Right renal pelvis (tissue), 4 donors: ENCODE measurements at regions not wholly inside any gene's neighbourhood (a gene's known extent, or its start where the extent isn't known, plus 50 kb on each side); places are given as distances from the start of the nearest gene placed in this dataset.
"Not testable (repeated sequence)": the region's sequence is repeated elsewhere in the genome, so short reads cannot be mapped to it uniquely, and the experiment has no call there.

Source experiments
- DNase-seq, 4 donors: peaks; one replicate each; pipeline ENCODE4 v3.0.0-alpha.2; 2013; ENCODE audit warnings: low read depth in 4 of 4, low spot score in 3 of 4, missing footprints in 1 of 4

DNA sequence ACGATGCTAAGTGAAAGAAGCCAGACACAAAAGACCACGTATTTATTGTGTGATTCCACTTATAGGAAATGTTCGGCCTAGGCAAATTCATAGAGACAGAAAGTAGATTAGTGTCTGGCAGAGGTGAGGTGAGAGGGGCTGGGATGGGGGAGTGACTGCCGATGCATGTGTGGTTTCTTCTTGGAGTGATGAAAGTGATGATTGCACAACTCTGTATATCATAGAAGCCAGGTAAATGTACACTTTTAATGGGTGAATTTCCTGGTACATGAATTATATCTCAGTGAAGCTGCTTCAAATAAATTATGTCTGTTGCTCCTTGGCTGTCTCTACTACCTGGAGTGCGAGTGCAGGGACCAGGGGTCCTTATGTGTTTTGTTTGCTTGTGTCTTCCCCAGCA, 76.2 kb upstream of the PTCH1 start:
- no peak for DNase-seq

DNA sequence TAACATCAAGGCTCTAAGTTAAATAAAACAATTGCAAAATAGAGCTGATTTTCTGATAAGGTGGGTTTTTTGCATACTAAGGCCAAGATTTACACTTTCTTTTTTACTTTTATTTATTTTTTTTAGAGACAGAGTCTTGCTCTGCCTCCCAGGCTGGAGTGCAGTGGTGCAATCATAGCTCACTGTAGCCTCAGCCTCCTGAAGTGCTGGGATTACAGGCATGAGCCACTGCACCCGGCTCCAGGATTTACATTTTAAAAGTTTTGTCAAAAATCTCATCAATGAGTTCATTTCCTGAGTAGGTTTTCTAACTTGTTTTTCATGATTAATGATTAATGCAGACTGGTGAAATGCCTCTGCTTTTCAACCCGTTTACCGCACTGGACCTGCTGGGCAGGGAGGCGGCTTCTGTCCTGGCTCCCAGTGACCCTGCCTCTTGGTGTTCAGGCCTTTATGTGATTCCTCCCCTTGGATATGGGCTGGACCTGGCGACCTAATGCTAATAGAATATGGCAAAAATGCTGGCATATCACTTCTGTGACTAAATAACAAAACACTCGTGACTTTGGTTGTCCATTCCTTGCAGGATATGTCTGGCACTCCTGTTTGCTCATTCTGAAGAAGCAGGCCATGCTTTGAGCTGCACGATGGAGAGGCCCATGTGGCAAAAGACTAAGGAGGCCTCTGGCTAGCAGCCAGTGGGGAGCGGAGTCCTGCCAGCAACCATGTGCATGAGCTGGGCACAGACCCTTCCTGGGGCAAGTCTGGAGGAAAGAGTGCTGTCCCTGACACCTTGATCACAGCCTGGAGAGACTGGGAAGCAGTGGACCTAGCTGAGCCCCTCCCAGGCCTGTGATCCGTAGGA, 72.2 kb upstream of the PTCH1 start:
- no peak for DNase-seq

DNA sequence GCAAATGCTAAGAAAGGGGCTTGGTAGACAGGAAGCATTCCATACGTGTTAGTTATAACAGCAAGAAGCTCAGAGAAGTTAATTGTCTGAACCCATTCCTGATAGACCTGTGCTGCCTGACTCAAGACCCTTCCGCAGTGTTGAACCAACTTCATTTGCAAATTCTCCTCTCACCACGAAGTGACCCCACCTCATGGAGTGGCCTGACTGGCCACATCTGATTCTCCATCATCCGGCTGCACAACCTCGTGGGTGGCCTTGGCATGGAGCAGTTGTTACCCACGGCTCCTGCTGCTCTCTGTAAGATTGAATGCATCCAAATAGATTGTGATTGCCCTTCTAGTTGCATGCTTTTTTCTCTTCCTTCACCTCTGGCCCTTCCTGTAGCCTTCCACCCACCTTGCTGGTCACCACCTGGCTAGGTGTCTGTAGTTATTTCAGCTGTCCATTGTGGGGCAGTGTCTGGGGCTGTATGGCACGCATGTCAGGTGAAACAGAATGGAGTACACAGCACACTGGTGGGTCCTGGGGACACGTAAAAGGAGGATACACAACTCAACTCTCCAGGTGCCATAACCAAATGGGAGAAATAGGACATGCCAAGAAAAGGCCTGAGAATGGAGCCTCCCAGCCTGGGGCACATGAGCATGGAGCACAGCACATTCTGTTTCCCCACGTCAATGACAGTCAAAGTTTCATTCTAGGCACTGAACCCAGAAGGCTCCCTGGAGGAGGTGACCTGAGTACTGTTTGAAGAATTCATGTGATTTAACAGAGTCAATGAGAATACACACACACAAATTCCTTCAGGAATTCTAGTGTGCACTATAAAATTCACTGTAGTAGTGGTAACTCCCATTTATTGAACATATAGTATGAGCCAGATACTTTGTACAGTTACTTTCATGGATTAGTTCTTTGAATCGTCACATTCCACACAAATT, 70.5 kb upstream of the PTCH1 start:
- DNase-seq: no peak

DNA sequence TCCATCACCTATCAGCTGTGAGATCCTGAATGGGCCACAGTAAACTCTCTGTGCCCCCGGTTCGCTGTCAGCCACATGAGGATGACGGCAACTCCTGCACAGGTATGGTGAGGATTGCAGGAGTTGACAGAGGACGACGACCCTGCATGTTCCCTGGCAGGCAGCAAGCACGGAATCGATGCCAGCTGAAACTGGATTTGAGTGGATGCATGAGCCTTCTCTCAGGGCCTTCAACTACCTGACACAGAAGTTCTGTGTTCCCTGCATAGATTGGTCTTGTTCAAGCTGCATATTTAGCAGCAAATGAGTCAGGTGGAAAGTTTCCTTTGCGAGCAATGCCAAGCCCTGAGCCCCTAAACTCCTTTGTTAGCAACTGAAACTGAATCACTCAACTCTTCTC, 69.6 kb upstream of the PTCH1 start:
- no peak for DNase-seq

DNA sequence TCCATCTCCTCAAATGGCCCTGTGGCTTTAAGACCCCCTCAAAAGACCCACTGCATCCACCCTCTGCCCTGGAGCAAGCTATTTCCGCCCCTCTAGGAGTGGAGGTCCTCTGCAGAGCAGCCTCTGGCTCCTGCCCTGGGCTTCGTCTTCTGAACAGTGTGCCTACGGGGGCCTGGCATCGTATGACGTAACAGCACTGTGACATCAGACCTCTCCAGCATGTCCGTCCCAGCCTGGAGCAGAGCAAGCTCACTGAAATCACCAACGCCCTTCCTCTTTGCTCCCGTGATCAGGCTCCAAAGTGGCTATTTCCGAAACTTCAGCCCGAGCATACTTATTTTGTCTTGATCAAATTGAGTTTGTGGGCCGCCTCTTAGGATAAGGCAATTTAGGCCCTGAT, 69.1 kb upstream of the PTCH1 start:
- no peak for DNase-seq

DNA sequence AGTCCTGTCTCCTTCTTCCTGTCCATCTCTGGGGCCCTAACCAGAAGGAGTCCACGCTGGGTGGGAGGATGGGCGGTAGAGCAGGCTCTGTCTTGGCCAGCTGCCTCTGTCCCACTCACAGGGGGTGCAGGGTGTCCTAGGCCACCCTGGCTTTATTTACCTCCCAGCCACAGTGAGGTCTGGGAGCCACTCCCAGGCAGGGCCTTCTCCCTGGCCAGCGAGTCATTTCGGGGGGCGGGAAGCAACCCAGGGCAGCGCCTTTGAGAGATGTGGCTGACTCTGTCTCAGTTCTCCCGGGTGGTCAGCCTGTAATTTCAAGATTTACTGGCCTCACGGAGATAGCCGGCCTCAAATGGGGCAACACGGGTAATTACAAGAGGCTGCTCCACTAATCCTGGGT, 67.4 kb upstream of the PTCH1 start:
- DNase-seq: no peak

DNA sequence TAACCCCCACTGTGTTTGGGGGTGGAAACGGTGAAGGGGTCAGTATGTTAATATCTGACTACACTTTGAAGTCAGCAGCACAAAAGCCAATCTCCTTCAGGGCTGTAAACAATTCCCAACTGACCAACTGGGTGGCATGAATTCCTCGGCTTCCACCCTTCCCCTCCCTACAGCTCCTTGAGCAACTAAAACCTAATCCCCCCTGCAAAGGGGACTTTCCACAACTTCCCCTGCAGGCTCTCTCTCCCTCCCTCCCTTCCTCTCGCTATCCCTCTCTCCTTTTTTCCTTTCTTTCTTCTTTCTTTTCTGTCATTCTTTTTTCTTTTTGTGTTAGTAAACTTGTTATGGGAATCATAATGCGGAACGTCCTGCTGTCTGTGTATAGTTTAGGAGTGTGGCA, 65.1 kb upstream of the PTCH1 start:
- DNase-seq: no peak

DNA sequence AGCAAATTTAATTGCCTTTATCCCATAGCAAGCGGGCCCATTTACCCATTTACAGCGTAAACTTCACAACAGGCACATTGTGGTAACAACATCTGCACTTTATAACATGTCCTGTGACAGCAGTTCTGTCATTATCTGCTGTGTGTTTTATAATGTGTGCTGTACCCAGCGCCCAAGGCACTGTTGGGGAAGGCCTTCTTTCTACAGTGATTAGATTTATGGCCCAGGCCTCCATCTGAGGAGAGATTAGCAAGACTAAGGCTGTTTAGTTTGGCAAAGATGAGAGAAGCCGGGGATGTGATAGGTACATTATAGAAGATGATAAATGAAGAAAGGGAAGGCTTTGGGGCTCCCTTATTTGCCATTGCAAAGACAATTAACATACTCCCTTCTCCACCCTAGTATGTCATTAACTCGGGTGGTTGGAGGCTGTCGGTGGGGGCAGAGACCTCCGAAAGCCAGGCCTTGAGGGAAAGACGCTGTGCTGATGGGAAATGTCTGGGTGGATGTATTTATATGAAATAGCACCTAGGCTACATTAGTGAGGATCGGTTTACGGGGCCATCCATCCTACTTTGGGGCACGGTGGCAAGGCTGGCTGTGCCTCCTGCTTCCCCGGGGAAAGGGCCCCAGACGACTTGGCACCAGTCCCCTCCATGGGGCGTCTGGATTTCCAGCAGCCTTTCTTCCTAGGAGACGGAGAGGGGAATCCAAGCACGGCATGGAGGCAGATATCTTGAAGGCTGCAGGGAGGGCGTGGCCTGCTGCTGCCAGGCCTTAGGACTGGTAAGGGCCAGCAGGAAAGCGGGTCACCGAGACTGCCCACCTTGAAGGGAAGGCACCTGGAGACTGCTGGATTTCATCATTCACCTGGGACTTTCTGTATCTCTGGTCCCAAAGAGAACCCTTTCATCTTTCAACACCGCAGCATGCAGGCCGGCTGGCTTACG, 64.3 kb upstream of the PTCH1 start:
- no peak for DNase-seq

DNA sequence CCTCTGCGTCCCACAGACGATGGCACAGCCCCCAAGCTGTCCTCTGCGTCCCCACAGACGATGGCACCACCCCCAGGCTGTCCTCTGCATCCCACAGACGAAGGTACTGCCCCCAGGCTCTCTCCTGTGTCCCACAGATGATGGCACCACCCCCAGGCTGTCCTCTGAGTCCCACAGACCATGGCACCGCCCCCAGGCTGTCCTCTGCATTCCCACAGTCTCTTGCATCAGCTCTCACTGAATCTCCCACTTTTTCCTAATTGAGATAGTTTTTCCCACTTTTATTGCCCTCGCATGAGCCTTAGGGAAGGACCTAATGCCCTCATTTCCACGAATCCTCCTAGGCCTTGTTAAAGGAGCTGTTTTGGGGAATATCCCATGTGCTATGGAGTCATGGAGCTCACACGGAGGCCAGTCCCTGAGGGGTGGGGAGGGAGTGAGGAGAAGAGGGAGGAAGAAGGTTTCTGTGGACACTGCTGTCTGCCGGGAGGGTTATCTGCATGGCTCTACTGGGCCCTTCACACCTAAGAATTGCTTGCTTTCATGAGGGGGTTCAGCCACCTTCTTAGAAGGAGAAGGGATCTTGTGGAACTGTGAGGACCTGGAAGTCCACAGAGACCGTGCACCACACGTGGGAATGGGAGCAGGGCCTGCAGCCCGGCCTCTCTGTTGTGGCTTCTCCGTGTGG, 58.2 kb upstream of the PTCH1 start:
- no peak for DNase-seq

DNA sequence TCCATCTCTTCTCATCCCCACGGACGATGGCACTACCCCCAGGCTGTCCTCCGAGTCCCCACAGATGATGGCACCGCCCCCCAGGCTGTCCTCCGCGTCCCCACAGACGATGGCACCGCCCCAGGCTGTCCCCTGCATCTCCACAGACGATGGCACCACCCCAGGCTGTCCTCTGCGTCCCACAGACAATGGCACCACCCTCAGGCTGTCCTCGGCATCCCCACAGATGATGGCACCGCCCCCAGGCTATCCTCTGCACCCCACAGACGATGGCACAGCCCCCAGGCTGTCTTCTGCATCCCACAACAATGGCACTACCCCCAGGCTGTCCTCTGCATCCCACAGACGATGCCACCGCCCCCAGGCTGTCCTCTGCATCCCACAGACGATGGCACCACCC, 57.4 kb upstream of the PTCH1 start:
- no peak for DNase-seq

DNA sequence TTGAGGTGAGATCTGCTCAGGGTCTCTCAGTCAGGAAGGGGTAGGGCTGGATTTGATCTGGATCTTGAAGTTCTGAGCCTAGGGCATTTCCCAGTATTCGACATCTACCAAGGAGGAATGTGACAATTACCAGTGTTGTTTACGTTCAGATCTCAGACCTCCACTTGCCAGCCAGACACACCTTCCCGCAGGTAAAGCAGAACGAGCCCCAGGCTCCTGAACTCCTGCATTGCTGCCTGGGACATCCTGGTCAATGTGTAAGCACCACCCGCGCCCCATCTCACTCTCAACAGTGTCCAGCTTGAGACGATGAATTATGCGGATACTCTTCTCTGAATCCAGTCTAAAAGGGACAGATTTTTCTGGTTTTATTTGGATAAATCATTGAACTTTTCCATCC, 56.7 kb upstream of the PTCH1 start:
- no peak for DNase-seq

DNA sequence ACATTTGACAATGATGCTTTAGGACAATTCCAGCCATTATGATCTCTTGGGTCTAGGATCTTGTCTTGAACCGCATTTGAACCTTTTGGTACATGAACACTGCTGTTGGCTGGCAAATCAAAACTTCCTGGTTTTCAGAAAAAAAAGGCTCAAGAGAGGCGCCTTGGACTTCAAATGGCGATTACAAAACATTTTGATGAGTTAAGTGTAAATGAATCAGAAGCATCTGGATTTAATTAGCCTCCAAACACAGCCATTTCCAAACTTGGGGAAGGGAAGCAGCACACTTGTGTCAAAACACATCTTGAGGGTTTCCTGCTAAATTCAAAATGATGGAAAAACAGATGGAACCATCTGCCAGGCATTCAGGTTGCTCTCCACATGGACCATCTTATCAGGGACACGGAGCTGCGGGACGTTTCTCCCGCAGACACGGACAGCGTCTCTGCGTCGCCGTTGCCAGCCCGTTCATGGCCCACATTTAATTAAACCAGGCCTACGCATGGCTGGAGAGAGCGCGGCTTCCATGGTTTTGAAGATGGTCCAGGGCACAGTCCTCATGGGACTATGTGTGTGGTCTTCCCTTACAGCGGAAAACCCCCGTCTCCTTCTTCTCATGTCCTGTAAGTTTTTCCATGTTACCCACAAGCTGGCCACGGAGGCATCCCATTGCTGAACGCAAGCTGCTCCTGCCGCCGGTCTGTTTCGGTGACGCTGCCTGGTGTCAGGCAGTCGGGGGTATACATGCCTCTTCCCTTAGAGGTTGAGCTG, 55.8 kb upstream of the PTCH1 start:
- no peak for DNase-seq

DNA sequence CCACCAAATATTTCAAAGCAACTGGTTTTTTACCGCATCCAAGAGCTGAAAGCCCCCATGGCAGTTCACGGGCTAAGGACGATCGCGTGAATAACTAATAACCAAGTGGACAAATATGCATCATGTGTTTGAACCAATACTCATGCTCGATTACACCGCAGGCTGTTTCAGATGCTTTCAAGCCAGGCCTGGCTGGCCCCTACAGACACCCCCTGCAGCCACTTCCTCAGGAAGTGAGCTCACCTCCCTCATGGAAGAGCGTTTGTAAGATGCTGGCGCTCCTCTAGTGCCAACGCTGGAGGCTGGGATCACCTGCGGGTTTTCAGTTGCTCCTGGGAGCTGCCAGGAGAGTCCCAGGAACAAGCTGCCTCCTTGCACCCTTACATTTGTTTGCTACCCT, 53.9 kb upstream of the PTCH1 start:
- DNase-seq: no peak

DNA sequence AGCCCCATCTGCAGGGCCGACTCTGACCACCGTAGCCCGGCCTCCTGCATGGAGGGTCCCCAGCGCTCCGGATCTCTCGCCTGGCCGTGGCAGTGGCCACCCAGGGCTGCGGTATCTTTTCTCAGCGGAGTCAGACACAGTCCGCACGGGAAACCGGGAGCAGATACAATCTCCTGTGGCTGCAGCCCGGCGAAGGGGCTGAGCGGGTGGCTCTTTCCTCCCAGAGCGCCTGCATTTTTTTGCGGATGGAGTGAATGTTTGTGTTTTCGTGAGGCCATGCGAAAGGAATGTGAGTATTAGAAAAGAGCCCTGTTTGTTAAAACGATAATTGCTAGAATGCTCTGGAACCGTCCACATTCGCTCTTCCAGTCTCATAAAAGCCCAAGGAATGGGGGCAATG, 53.4 kb upstream of the PTCH1 start:
- DNase-seq: no peak

DNA sequence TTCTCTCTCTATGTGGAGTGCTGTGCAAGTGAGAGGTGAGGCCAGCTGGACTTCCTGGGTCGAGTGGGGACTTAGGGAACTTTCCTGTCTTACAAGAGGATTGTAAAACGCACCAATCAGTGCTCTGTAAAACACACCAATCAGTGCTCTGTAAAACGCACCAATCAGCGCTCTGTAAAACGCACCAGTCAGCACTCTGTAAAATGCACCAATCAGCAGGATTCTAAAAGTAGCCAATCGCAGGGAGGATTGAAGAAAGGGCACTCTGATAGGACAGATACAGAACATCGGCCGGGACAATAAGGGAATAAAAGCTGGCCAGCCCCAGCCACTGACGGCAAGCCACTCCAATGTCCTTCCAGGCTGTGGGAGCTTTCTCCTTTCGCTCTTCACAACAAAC, 52.0 kb upstream of the PTCH1 start:
- DNase-seq: not testable (repeated sequence)
